Activated naive CD8-positive, alpha-beta T cell treated with anti-CD3 and anti-CD28 coated beads for 36 hours (primary cell): ENCODE measurements at regions not wholly inside any gene's neighbourhood (a gene's known extent, or its start where the extent isn't known, plus 50 kb on each side); places are given as distances from the start of the nearest gene placed in this dataset.
"Not testable (repeated sequence)": the region's sequence is repeated elsewhere in the genome, so short reads cannot be mapped to it uniquely, and the experiment has no call there.

Experiments
- DNase-seq: peaks from one replicate; pipeline ENCODE4 v3.0.0; 2021
- H3K27ac Mint-ChIP-seq: one replicate; pipeline ENCODE4 v1.8.0; 2022; ENCODE audit warnings: mild to moderate bottlenecking, moderate library complexity, mixed read lengths
- H3K27me3 Mint-ChIP-seq: one replicate; pipeline ENCODE4 v1.8.0; 2022; ENCODE audit warnings: mild to moderate bottlenecking, mixed read lengths
- H3K36me3 Mint-ChIP-seq: one replicate; pipeline ENCODE4 v1.8.0; 2021; ENCODE audit warnings: mild to moderate bottlenecking, mixed read lengths
- H3K4me1 Mint-ChIP-seq: one replicate; pipeline ENCODE4 v1.8.0; 2021; ENCODE audit warnings: mixed read lengths
- H3K4me3 Mint-ChIP-seq: one replicate; pipeline ENCODE4 v1.8.0; 2022; ENCODE audit warnings: mild to moderate bottlenecking, moderate library complexity, mixed read lengths
- H3K9me3 Mint-ChIP-seq: one replicate; pipeline ENCODE4 v1.8.0; 2022; ENCODE audit warnings: mixed read lengths

GRCh38 chr1:80593197-80593596, 1207.5 kb upstream of the ADGRL2 start:
- H3K27ac Mint-ChIP-seq, result no peak overlapping the region
- H3K4me1 Mint-ChIP-seq, result no peaks in the 10 kb centered on the region
- peaks cover 28% of the 10 kb centered on the region for H3K9me3 Mint-ChIP-seq
- no peaks in the 10 kb centered on the region for H3K36me3 Mint-ChIP-seq
- no peak overlapping the region for H3K4me3 Mint-ChIP-seq
- no peaks in the 10 kb centered on the region for H3K27me3 Mint-ChIP-seq
- no peak for DNase-seq

GRCh38 chr1:80582980-80583379, 1217.8 kb upstream of the ADGRL2 start:
- no peaks in the 10 kb centered on the region for H3K4me1 Mint-ChIP-seq
- H3K4me3 Mint-ChIP-seq, result no peak overlapping the region
- H3K36me3 Mint-ChIP-seq, result no peaks in the 10 kb centered on the region
- H3K27ac Mint-ChIP-seq, result no peak overlapping the region
- H3K27me3 Mint-ChIP-seq, result no peaks in the 10 kb centered on the region
- no peak for DNase-seq
- H3K9me3 Mint-ChIP-seq, result peaks cover 16% of the 10 kb centered on the region

- Mint-ChIP-seq H3K36me3 (no peaks in the 10 kb centered on the region), H3K27me3 (no peaks in the 10 kb centered on the region), H3K9me3 (peaks cover 9% of the 10 kb centered on the region), H3K27ac (no peak overlapping the region), H3K4me1 (no peaks in the 10 kb centered on the region), H3K4me3 (no peak overlapping the region)
- DNase-seq, result no peak
These were observed 1221.7 kb upstream of the ADGRL2 start for GRCh38 chr1:80579055-80579454.

GRCh38 chr1:80566867-80567266, 1233.9 kb upstream of the ADGRL2 start:
- Mint-ChIP-seq H3K27me3 (no peaks in the 10 kb centered on the region), H3K4me1 (no peaks in the 10 kb centered on the region), H3K36me3 (no peaks in the 10 kb centered on the region), H3K9me3 (peaks cover 2% of the 10 kb centered on the region), H3K4me3 (no peak overlapping the region), H3K27ac (no peak overlapping the region)
- no peak for DNase-seq

- Mint-ChIP-seq H3K9me3 (peaks cover 2% of the 10 kb centered on the region), H3K27ac (no peak overlapping the region), H3K36me3 (no peaks in the 10 kb centered on the region), H3K4me3 (no peak overlapping the region), H3K4me1 (no peaks in the 10 kb centered on the region), H3K27me3 (no peaks in the 10 kb centered on the region)
- DNase-seq, result no peak
These were observed 1234.6 kb upstream of the ADGRL2 start for GRCh38 chr1:80566123-80566522.

- no peak overlapping the region for H3K4me3 Mint-ChIP-seq
- H3K27me3 Mint-ChIP-seq, result no peaks in the 10 kb centered on the region
- peaks cover 2% of the 10 kb centered on the region for H3K9me3 Mint-ChIP-seq
- DNase-seq, result no peak
- no peaks in the 10 kb centered on the region for H3K36me3 Mint-ChIP-seq
- H3K4me1 Mint-ChIP-seq, result no peaks in the 10 kb centered on the region
- H3K27ac Mint-ChIP-seq, result no peak overlapping the region
These were observed 1235.3 kb upstream of the ADGRL2 start for GRCh38 chr1:80565406-80565805.

- no peaks in the 10 kb centered on the region for H3K27me3 Mint-ChIP-seq
- H3K4me1 Mint-ChIP-seq, result no peaks in the 10 kb centered on the region
- DNase-seq, result no peak
- no peaks in the 10 kb centered on the region for H3K36me3 Mint-ChIP-seq
- H3K4me3 Mint-ChIP-seq, result no peak overlapping the region
- no peak overlapping the region for H3K27ac Mint-ChIP-seq
- no peaks in the 10 kb centered on the region for H3K9me3 Mint-ChIP-seq
These were observed 1258.5 kb upstream of the ADGRL2 start for GRCh38 chr1:80542231-80542630.

- Mint-ChIP-seq H3K36me3 (no peaks in the 10 kb centered on the region), H3K4me3 (no peak overlapping the region), H3K9me3 (no peaks in the 10 kb centered on the region), H3K4me1 (no peaks in the 10 kb centered on the region), H3K27me3 (no peaks in the 10 kb centered on the region), H3K27ac (no peak overlapping the region)
- DNase-seq, result no peak
These were observed 1260.1 kb upstream of the ADGRL2 start for GRCh38 chr1:80540596-80540995.

GRCh38 chr1:80540149-80540548, 1260.6 kb upstream of the ADGRL2 start:
- no peak for DNase-seq
- no peaks in the 10 kb centered on the region for H3K9me3 Mint-ChIP-seq
- H3K27ac Mint-ChIP-seq, result no peak overlapping the region
- no peaks in the 10 kb centered on the region for H3K4me1 Mint-ChIP-seq
- no peak overlapping the region for H3K4me3 Mint-ChIP-seq
- H3K27me3 Mint-ChIP-seq, result no peaks in the 10 kb centered on the region
- no peaks in the 10 kb centered on the region for H3K36me3 Mint-ChIP-seq

GRCh38 chr1:80539298-80539697, 1261.4 kb upstream of the ADGRL2 start:
- not testable (repeated sequence) for H3K36me3 Mint-ChIP-seq, H3K4me1 Mint-ChIP-seq, DNase-seq, H3K9me3 Mint-ChIP-seq, H3K4me3 Mint-ChIP-seq, H3K27me3 Mint-ChIP-seq, H3K27ac Mint-ChIP-seq

GRCh38 chr1:80536461-80536860, 1264.3 kb upstream of the ADGRL2 start:
- Mint-ChIP-seq H3K4me1 (no peaks in the 10 kb centered on the region), H3K36me3 (no peaks in the 10 kb centered on the region), H3K9me3 (no peaks in the 10 kb centered on the region), H3K4me3 (no peak overlapping the region), H3K27ac (no peak overlapping the region), H3K27me3 (no peaks in the 10 kb centered on the region)
- DNase-seq, result no peak

GRCh38 chr1:80535466-80535865, 1265.3 kb upstream of the ADGRL2 start:
- Mint-ChIP-seq H3K36me3 (no peaks in the 10 kb centered on the region), H3K9me3 (no peaks in the 10 kb centered on the region), H3K27ac (no peak overlapping the region), H3K4me3 (no peak overlapping the region), H3K4me1 (peaks cover 3% of the 10 kb centered on the region), H3K27me3 (no peaks in the 10 kb centered on the region)
- no peak for DNase-seq

- Mint-ChIP-seq H3K9me3 (no peaks in the 10 kb centered on the region), H3K27me3 (no peaks in the 10 kb centered on the region), H3K27ac (no peak overlapping the region), H3K36me3 (no peaks in the 10 kb centered on the region), H3K4me3 (no peak overlapping the region), H3K4me1 (peaks cover 3% of the 10 kb centered on the region)
- no peak for DNase-seq
These were observed 1266.0 kb upstream of the ADGRL2 start for GRCh38 chr1:80534606-80535360.

- H3K27ac Mint-ChIP-seq, result no peak overlapping the region
- H3K4me3 Mint-ChIP-seq, result no peak overlapping the region
- H3K27me3 Mint-ChIP-seq, result no peaks in the 10 kb centered on the region
- H3K4me1 Mint-ChIP-seq, result peaks cover 3% of the 10 kb centered on the region
- no peaks in the 10 kb centered on the region for H3K36me3 Mint-ChIP-seq
- no peak for DNase-seq
- no peaks in the 10 kb centered on the region for H3K9me3 Mint-ChIP-seq
These were observed 1266.9 kb upstream of the ADGRL2 start for GRCh38 chr1:80533775-80534334.

- DNase-seq, result no peak
- peaks cover 3% of the 10 kb centered on the region for H3K4me1 Mint-ChIP-seq
- no peak overlapping the region for H3K4me3 Mint-ChIP-seq
- H3K27ac Mint-ChIP-seq, result no peak overlapping the region
- no peaks in the 10 kb centered on the region for H3K27me3 Mint-ChIP-seq
- no peaks in the 10 kb centered on the region for H3K9me3 Mint-ChIP-seq
- H3K36me3 Mint-ChIP-seq, result no peaks in the 10 kb centered on the region
These were observed 1267.6 kb upstream of the ADGRL2 start for GRCh38 chr1:80533093-80533492.

- Mint-ChIP-seq H3K36me3 (no peaks in the 10 kb centered on the region), H3K27me3 (no peaks in the 10 kb centered on the region), H3K9me3 (no peaks in the 10 kb centered on the region), H3K27ac (no peak overlapping the region), H3K4me1 (peaks cover 3% of the 10 kb centered on the region), H3K4me3 (no peak overlapping the region)
- DNase-seq, result no peak
These were observed 1269.6 kb upstream of the ADGRL2 start for GRCh38 chr1:80531182-80531581.
